ENCODE measurements at regions not wholly inside any gene's neighbourhood (a gene's known extent, or its start where the extent isn't known, plus 50 kb on each side); places are given as distances from the start of the nearest gene placed in this dataset.

DNA sequence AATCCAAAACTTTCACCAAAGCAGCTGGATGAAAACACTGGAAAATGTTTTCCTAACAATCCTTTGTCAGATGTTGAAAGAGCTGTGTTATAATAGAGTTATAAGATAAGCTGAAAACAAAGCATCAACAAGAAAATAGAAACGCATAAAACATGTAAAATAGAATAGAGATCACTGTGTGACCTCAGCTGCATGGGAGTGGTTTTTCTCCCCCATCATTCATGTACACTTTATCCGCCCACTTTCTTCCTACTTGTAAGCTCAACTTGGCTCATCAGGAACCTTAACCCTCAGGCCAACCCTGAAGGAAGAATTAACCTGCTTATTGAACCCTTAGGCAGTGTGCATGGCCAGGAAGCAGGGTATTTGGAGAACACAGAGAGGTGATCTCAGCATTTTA, 238.5 kb upstream of the PMFBP1 start:
- TF ChIP-seq, protein P1, sequence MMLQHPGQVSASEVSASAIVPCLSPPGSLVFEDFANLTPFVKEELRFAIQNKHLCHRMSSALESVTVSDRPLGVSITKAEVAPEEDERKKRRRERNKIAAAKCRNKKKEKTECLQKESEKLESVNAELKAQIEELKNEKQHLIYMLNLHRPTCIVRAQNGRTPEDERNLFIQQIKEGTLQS (IDR thresholded peaks at IDR 0.05), result no peak
- no peak for TF ChIP-seq YY1 (IDR thresholded peaks at IDR 0.05; ENCODE audit: extremely low read depth, insufficient replicate concordance, low read depth, low read length)

Measured in HCT116 (cell line).